Islet precursor cell (in vitro differentiated cells): ENCODE measurements at regions not wholly inside any gene's neighbourhood (a gene's known extent, or its start where the extent isn't known, plus 50 kb on each side); places are given as distances from the start of the nearest gene placed in this dataset.
A peak's percentile ranks its signal among the peaks of the same experiment; 100 is the strongest.

Source experiments
- DNase-seq: peaks from one replicate; pipeline ENCODE4 v3.0.0-alpha.2; 2018

GRCh38 chr18:40866013-40866645, 1088.9 kb upstream of the PIK3C3 start:
- DNase-seq, result peak; percentile 64

- DNase-seq, result no peak
Observed at GRCh38 chr18:40864846-40865245, 1090.2 kb upstream of the PIK3C3 start.

GRCh38 chr18:40863801-40864200, 1091.2 kb upstream of the PIK3C3 start:
- DNase-seq, result no peak

GRCh38 chr18:40860189-40860588, 1094.8 kb upstream of the PIK3C3 start:
- no peak for DNase-seq

GRCh38 chr18:40855661-40856060, 1099.4 kb upstream of the PIK3C3 start:
- DNase-seq, result no peak

DNA sequence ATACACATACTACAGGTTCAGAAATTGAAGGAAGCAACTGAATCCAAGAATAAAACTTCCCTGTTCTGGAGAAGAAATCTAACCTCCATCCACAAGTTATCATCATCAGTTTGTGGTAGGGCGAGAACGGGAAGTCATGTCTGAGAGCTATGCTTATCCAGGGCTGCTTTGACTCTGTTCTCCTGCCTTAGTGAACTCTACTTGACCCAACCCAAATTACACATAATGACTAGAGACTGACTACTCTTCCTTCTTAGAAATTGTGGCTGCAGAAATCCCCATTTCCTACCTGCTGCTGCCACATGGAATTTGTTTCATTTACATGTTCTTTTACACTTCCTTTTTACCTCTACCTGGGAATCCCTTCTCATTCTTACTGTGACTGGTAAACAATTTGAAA, 1102.6 kb upstream of the PIK3C3 start:
- no peak for DNase-seq

DNA sequence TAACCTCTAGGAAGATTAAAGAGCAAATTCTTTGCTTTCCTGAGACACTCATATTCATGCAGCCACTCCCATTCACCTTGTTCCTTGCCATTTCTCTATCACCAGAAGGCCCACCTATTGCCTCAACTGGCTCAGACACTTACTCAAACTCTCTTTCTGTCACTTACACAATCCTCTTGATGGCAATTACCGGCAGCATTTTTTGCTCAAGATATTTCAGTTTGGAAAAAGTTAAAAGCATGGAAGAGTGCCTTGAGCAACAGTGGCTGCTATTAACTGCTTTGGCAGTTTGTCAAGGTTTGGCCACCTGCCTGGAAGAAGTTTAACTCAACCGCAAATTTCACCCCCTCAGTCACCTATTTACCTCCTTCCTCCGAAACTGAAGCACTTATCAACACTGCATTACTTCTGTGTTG, 1104.0 kb upstream of the PIK3C3 start:
- no peak for DNase-seq

GRCh38 chr18:40849886-40850285, 1105.1 kb upstream of the PIK3C3 start:
- no peak for DNase-seq

- DNase-seq, result no peak
Observed at GRCh38 chr18:40841467-40841866, 1113.6 kb upstream of the PIK3C3 start.

DNA sequence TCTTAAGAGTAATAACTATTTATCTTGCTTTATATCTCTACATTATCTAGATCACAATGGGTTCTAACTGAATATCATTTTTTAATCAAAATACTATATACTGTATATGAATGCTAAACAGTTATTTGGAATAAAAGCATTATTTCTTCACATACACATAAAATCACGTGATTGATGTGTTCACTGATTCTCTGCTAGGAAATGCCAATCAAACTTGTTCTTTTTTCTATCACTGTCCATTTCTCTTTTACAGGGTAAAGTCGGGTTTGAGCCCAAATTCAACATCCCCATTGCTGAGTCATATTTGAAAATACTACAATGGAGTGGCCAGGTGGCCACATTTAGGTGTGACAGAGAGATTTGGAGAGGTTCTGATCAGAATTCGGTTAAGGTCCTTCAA, 1114.0 kb upstream of the PIK3C3 start:
- DNase-seq, result no peak

GRCh38 chr18:40832362-40832761, 1122.7 kb upstream of the PIK3C3 start:
- no peak for DNase-seq

GRCh38 chr18:40824291-40824690, 1130.7 kb upstream of the PIK3C3 start:
- DNase-seq, result no peak

DNA sequence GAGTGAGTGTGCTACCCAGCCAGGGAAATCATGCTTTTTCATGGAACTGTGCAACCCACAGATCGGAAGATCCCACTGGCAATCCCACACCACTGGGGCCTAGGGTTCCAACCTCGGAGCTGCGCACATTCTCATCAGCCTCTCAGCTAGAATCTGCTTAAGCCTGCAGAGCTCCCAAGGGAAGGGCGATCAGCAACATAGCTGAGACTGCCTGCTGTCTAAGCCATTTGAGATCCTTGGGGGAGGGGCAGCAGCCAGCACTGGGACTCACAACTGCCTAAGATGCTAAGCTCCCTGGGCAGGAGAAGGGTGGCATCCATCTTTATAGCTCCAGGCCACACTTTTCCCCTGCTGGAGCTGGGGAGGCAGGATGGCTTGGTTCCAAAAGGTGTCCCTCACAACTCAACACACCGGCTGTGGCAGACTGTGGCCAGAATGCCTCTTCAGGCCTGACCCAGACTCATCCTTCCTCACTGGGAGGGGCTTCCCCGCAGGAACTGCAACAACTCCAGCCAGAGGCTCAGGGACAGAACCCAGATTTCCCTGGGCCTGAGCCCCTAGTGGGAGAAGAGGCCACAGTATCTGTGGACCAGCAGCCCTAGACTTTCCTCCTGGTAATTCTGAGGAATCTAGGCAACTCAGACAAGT, 1133.3 kb upstream of the PIK3C3 start:
- DNase-seq, result no peak

- DNase-seq, result no peak
Observed at GRCh38 chr18:40812981-40813515, 1142.0 kb upstream of the PIK3C3 start.

GRCh38 chr18:40810372-40810771, 1144.7 kb upstream of the PIK3C3 start:
- DNase-seq, result peak; percentile 71

- DNase-seq, result no peak
Observed at GRCh38 chr18:40789286-40789685, 1165.7 kb upstream of the PIK3C3 start.

GRCh38 chr18:40782453-40783130, 1172.4 kb upstream of the PIK3C3 start:
- no peak for DNase-seq

- DNase-seq, result no peak
Observed at GRCh38 chr18:40769786-40770185, 1185.2 kb upstream of the PIK3C3 start.

DNA sequence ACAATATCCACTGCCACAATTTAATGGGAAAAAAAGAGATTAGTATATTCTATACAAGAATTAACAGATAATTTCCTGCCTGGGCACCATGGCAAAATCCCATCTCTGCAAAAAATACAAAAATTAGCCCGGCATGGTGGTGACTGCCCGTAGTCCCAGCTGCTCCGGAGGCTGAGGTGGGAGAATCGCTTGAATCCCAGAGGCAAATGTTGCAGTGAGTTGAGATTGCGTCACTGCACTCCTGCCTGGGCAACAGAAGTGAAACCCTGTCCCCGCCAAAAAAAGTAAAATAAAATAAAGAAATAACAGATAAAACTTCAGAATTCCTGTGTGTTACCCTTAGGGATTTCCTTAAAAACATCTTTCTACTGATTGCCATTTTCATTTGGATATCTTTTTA, 1194.8 kb upstream of the PIK3C3 start:
- DNase-seq, result no peak

- DNase-seq, result no peak
Observed at GRCh38 chr18:40754477-40754876, 1200.6 kb upstream of the PIK3C3 start.

- no peak for DNase-seq
Observed at GRCh38 chr18:40752316-40752715, 1202.7 kb upstream of the PIK3C3 start.

DNA sequence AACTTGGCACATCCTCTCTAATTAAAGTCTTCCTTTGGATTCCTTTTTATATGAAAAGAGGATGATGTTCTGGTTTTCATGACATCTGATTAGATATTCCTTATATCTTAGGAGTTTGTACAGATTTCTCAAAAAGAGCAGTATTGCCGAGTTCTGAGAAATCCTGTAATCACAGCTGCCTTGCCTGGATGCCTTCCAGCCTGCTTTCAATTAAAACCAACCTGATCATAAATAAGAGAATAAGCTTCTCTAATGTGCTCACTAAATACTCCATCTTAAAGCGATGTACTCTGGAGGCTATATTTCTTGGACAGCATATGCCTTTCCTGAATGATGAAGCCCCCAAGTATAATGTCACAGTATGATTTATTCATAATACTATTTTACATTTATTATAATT, 1203.8 kb upstream of the PIK3C3 start:
- DNase-seq, result no peak

DNA sequence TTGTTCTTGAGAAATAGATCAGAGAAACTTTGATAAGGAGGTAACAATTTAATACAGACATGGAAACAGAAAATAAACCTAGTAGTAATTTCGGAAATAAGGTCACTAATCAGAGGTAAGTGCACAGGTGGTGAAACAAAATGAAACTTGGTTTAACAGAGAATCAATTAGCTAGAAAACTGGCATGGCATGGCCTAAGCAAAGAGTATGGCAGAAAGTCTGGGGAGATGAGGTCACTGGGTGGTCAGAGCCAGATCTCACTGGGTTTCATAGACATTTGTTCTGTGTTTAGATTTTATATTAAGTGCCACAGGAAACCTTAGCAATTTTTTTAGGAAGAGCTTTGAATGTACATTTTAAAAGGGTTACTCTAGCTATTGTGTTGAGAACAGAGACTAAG, 1216.0 kb upstream of the PIK3C3 start:
- DNase-seq, result no peak

GRCh38 chr18:40738321-40738880, 1216.6 kb upstream of the PIK3C3 start:
- no peak for DNase-seq
